NT2/D1 (cell line): ENCODE measurements at regions not wholly inside any gene's neighbourhood (a gene's known extent, or its start where the extent isn't known, plus 50 kb on each side); places are given as distances from the start of the nearest gene placed in this dataset.

ENCODE experiments used
- SUZ12 ChIP-seq: IDR thresholded peaks from 2 replicates; pipeline ENCODE4 v1.6.1; 2011; ENCODE audit not compliant: insufficient read length, insufficient read depth; ENCODE audit errors: extremely low read depth
- YY1 ChIP-seq: IDR thresholded peaks from 2 replicates; pipeline ENCODE4 v1.6.1; 2011; ENCODE audit not compliant: insufficient read length, insufficient read depth
- ZNF274 ChIP-seq: IDR thresholded peaks from 2 replicates; pipeline ENCODE4 v1.6.1; 2011; ENCODE audit warnings: mild to moderate bottlenecking, low read depth, low read length

GRCh38 chr2:34316788-34317187 is 717.7 kb upstream of the FAM98A start:
- TF ChIP-seq YY1: no peak
- no peak for TF ChIP-seq SUZ12
- no peak for TF ChIP-seq ZNF274
